GM21529 (cell line): ENCODE measurements at regions not wholly inside any gene's neighbourhood (a gene's known extent, or its start where the extent isn't known, plus 50 kb on each side); places are given as distances from the start of the nearest gene placed in this dataset.
A peak's percentile ranks its signal among the peaks of the same experiment; 100 is the strongest.

Experiments
- ATAC-seq: cut with Tn5 transposase; IDR thresholded peaks from one replicate; pipeline ENCODE4 v1.9.1; 2021; ENCODE audit not compliant: unreplicated experiment

DNA sequence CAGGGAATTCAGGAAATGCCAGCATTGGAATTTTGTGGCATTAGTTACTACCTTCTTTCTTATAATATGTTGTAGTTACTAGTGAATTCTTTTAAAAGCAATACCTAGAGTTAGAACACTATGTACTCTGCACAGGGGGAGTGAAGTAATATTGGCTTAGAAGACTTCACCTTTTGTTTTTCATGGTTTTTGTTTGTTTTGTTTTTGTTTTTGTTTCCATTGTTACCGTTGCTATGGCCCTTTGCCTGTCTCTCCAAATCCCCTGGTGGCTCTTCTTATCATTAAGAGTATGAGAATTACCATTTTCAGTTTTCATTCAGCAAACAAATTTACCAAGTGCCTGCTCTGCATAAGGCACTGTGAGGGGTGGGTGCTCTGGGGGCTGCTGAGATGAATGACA lies 160.1 kb downstream of the HAUS1 start:
- ATAC-seq = no peak

DNA sequence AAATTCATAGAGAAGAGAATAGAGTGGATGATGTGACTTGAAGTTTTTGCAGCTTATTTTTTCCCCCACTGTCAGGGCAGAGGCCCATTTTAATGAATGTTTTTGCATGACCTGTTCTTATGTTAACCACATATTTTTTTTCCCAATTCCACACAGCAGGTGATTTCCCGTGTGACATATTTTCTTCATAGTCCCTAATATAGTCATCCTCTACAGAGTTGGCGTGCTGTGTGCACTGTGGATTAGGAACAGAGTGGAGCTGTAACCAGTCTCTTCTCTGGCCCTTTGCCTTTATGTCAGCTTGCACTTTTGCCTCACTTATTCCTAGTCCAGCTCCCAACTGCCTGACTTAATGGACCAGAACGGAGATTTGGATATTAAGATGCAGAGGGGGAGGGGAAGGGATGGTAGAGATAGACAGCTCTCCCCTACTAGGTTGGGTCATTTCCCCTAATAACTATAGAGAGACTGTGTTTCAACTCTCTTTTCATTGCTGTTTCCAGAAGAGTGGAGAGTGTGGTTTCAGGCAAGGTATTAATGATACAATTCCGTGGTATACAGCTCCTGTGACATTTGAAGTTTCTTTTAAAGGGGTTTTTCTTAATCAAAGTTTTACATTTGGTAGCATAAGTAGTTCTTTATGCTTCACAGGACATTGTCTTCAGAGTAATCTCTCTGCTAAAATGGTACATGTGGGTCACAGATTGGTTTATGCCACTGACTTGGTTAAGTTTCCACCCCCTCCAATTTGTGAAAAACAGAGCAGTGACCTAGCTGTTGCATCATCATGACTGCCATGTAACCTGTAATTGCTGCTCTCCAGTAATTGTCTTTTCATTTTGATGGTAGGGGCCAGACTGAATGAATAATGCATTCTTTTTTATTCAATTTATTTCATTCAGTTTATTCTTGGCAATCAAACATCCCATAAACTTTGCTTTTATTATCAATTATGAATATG lies 161.3 kb downstream of the HAUS1 start:
- no peak for ATAC-seq

DNA sequence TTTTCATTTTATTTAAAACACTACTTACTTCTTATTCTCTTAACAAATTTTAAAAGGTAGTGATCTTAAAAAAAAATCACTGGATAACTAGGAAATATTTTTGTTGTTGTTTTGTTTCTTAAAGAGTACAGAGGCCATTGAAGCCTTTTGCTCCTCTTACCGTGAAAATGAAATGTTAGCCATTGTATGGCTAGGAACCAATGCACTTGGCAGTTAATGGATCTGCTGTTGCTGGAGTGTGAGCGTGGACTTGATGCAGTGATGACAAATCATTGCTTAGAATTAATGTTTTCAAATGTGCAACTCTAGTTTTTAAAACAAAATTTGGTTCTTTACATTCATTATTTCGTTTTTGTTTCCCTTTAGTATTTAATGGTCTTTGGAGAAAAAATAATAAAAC lies 162.3 kb downstream of the HAUS1 start:
- no peak for ATAC-seq

DNA sequence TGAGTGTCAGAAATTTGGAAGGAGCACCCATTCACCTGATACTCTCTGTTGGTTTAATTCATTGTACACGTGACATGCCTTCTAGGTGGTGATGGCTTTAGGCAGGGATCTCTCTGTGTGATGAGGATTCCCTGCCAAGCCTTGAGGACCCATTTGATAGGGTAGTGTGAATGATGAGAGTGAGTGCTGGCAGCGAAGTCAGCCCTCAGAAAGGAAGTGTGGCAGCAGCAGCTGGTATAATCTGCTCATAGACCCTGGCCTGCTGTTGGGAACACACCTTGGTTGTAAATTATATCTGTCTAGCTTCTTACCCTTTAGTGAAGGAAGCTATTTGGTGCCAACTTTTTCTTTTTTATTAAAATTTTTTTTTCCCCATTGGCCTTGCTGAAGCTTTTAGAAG lies 164.5 kb downstream of the HAUS1 start:
- ATAC-seq = no peak

DNA sequence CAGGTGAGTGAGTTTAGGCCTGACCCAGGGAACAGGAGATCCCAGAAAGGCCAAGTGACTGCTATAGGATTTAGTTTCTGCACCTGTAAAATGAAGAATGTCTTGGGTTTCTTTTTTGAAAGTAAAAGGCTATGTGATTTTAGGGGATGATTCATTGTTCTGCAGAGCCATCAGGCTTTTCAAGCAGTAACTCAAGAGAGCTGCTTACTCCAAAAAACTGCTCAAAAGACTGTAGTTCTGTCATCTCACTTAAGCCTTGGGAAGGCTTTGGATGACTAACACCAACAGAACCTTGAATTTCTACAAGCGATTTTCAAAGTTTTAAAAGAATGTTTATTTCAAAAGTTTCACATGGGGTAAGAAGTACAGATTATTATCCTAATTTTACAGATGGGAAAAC lies 165.1 kb downstream of the HAUS1 start:
- no peak for ATAC-seq

DNA sequence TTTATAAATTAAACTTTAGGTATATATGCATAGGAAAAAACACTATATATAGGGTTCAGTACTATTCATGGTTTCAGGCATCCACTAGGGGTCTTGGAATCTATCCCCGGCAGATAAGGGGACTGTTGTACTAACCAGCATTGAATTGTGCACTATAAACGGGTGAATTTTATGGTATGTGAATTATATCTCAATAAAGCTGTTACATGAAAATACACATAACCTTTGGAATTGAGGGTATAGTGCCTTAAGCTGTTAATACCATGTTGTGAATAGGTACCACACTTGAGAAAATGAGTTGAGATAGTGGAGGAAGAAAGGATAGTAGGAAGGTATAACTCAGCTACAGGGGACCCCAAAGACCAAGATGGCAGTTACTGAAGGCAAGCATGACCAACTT lies 167.3 kb downstream of the HAUS1 start:
- no peak for ATAC-seq

DNA sequence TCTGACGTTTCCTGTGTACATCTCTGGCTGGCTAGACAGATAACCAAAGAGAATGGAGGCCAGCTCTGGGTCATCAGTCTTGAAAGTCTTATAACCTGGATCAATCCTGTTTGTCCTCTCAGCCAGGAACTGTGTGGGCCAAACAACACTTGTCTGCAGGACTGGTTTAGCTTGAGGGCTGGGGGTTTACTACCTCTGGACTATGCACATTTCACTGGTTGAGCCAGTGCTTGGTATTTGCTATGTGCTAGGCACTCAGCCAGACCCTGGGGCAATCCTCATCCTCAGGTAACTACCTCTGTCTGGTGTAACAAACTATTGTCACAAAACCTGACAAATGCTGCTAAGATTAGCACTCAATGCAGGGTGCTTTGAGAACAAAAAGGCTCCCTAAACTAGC lies 169.7 kb downstream of the HAUS1 start:
- ATAC-seq = no peak

DNA sequence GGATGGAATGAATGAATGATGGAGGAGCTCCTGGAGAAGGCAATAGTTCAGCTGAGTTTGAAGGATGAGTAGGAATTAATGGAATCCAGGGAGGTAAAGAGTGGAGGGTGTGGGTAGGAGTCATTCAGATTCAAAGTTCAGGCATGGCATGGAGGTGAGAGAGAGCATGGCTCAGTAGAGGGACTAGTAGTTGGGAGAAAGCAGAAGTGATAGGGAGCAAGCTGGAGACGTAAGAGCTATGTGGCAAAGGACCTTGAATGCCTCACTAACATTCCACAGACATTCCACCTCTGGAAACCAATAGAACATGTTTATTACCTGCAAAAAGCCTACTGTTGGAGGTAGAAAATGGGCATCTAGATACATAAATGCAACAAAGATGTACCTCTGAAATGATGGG lies 170.1 kb downstream of the HAUS1 start:
- ATAC-seq = no peak

DNA sequence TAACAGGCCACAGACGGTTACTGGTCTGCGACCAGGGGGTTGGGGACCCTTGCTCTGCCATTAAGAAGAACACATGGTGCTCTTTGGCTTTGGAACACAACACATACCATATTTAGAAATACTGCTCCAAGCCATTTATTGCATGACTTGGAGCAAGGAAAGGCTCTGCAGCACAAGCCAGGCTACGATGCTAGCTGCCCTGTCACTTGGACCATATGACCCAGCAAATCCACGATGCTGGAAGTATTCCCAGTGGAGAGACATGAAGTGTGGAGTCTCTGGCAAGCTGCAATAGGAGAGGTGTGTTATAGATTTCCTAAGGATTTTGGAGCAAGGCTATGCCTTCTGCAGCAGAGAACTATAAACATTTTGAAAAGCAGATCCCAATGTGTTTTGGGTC lies 171.2 kb downstream of the HAUS1 start:
- no peak for ATAC-seq

DNA sequence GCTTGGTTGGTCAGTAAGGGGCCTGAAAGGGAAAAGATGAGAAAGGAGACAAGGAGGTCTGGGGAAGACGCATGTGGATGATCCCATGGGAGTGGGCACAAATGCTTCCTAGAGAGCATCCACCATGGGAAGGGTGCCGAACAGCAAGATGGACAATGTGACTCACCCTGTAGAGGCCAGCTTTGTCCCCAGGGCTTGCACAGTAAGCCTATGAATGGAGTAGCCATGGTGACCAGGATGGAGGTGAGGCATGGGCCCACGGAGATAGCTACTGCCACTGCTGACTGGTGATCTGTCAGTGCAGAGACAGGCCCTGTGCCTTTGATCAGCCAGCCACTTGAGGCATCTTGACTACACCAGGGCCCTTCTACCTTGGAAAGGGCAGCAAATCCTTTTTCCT lies 172.6 kb downstream of the HAUS1 start:
- ATAC-seq = no peak

DNA sequence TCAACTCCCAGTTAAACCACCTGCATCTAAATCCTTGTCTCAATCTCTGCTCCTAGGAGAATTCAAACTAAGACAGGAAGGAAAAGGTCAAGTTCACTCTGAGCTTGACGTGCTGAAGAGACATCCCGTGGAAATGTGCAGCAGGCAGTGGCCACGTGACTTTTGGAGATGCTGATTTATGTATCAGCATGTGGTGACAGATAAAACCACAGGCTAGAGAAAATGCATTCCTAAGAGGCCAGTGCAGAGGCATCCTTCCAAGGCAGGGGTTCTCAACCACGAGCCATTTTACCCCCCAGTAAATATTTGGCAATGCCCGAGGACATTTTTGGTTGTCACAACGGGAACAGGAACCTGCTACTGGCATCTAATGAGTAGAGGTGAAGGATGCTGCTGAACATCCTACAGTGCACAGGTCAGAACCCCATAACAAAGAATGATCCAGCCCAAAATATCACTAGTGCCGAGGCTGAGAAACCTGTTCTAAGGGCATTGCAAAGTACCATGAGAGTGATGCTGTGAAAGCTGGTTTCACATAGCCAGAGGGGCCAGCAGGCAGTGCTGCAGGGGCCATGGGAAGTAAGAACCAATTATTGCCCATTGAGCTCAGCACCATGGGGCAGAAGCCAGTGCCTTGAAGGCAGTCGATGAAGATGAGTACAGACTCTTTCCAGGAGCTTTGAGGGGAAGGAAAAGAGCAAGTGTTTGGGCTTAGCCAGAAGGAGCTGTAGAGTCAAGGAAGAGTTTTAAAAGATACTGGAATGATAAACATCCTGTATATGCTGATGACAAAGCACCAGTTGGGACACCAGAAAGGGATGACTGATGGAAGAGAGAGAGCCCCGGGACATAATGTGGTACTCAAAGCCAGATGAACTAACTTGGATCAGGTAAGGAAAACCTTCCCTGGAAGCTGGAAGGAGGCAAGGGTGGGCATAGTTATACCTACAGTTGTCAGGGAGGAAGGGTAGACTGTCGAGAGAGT lies 174.6 kb downstream of the HAUS1 start:
- no peak for ATAC-seq

DNA sequence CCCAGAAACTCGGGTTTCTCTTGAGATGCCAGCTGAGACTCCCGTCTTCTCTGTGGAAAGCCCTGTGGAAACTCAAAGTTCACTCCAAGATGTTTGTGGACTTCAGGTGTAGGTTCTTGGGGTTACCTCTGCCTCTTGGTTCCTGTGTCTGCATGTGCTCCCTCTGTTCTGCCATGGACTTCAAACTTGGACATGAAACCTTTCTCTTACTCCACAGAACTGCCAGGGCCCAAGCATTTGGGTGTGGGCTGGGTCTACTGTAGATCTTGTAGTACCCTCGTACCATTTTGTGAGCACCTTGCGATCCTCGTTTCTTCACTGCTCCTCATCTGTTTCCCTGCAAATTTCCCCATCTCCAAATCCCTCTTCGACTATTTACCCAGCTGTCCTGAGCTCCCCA lies 175.5 kb downstream of the HAUS1 start:
- ATAC-seq = no peak

DNA sequence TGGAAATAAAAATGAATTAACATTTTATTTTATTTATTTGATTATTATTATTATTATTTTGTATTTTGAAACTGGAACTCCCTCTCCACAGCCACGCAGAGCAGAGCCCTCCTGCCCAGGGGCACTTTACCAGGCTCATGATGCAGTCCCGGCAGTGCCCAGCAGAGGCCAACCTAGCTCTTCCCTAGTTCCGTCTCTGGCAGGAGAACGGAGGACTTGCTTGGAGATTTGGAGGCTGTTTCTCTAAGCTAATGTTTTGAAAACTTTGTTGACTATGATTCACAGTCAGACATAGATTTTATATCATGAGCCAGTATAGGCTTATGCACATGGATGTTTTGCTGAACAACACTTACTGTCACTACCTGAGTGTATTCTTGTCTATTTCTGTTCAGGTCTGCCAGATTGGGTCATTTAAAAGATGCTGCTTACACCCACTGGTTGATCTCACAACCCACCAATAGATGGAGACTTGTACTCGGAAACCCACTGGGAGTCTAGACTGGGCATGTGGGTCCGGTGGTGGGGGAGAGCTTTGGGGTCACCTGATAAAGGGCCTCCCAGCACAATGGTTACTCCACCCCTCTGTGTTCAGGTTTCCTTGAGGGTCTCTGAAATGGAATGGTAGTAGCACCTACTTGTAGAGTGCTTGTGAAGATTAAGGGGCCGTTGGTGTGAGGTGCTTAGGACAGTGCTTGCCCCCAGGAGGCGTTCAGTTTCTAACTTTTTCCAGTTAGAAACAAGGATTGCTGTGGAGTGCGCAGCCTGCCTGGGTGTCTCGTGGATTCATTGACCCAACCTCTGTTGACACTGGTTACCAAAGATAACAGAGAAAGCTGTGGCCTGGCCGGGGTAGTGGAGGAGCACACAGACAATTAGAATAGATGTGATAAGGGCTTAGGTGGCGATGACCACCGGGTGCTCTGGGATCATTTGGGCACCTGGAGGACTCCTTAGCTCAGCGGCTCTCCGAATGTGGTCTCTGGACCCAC lies 177.3 kb downstream of the HAUS1 start:
- ATAC-seq = peak; percentile 85

DNA sequence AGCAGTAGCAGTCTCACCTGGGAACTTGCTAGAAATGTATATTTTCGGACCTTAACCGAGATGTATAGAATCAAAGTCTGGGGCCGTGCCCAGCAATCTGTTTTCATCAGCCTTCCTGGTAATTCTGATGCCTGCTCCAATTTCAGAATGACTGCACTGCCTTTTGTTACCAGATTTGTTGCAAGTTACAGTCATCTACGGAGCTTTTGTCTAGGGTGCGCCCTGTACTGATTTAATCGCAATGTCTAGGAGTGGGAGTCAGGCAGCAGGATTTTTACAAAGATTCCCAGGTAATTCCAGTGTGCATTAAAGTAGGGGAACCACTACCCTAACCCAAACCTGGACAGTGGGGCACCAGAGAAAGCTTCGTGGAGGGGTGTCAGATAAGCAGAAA lies 178.0 kb downstream of the HAUS1 start:
- no peak for ATAC-seq

DNA sequence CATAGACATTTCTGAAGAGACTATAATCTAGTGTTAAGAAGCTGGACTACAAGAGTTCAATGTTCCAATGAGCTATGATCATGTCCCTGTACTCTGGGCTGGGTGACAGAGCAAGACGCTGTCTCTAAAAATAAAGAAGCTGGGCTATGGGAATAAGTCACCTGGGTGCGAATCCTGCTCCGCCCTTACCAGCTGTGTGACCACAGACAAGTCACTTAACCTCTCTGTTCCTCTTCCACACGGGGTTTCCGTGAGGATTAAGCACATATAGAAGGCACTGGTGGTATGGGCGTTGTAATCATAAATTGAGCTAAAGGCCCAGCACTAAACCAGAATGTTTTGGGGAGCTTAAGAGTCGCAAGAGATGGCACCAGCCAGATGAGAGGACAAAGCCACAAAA lies 178.5 kb downstream of the HAUS1 start:
- no peak for ATAC-seq

DNA sequence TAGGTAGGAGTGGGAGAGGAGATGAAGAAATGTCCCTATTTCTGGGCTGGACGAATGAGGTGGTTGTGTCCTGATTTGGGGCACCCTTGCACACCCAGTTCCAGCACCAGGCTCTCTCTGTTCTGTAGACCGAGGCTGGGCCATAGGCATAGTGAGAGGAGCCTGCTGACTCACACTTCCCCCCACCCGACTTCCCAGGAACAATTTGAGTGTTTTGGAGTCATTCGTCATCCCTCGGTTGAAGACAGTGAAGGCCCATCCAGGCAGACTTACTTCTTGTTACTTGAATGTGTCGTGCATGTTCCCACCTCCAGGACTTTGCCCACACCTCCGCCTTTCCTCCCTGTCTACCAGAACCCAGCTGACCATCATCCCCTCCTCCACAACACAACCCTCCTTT lies 179.1 kb downstream of the HAUS1 start:
- ATAC-seq = no peak

DNA sequence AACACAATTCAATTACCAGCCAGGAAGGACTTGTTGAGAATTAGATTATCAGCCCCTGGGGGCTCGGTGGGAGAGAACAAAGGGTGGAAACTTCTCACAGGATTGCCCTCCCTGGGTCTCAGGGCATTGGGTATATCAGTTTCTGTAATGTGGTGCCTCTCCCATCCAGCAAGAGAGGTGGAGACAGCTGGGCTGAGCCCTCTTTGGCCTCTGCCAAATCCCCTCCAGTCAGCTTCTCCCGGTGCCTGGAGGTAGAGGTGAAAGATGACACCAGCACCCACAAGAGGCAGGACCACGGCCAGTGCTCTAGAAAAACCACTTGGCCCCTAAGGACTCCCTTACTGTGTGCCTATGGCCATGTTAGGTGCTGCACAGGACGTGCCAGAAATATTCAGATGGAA lies 179.7 kb downstream of the HAUS1 start:
- no peak for ATAC-seq

DNA sequence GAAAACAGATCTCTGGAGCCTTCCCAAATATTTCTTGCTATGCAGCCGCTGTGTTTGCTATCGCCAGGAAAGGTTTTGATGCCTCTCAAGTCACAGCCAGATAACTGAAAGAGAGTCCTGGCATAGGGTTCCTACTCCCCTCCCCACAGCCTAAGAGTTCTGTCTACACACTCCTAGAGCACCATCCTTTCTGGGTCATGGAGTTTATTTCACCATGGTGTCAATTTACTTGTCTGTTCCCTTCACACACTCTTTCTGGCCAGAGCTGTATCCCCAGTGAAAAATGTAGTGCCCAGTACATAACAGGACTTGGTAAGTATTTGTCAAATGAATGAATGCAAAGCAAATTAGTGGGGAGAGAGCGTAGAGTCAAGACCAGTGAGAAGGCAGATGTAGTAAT lies 185.3 kb downstream of the HAUS1 start:
- ATAC-seq = no peak

DNA sequence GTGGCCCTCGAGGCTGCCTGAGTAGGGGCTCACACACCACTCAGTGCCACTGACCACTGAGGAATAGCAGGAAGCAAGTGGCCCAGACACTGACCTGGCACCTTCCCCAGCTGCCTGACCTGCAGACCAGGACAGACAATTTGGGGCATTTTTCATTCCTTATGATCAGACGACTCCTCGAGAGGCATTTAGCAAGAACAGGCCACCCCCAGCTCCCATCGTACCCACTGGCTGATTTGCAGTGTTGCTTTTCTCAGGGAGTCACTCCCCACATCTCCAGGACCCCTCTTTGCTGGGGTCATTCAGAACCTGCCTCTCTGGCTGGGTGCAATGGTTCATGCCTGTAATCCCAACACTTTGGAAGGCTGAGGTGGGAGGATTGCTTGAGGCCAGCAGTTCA lies 185.7 kb downstream of the HAUS1 start:
- ATAC-seq = no peak

DNA sequence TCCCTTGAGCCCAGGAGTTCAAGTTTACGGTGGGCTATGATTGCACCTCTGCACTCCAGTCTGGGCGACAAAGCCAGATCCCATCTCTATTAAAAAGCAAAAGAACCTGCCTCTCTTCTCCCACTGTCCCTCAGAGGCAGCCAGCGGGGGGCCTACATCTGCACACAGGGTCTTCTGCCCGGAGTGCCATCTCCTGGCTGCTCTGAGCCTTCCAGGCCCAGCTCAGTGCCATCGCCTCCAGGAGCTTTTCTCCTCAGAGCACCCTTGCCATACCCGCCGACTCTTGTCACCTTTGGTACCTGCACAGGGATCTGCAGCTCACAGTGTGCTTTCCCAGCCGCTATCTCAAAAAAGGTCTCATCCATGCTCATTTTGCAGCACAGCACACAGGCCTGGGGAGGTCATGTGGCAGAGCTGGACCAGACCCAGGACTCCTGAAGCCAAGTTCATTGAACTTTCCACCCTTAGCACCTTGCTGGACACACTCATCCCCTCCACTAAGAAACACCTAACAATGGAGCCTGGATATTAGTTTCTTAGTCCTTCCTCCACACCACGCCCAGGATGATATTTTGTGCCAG lies 186.3 kb downstream of the HAUS1 start:
- ATAC-seq = no peak
